Cardiac muscle cell (in vitro differentiated cells and primary cell): ENCODE measurements at regions not wholly inside any gene's neighbourhood (a gene's known extent, or its start where the extent isn't known, plus 50 kb on each side); places are given as distances from the start of the nearest gene placed in this dataset.
A peak's percentile ranks its signal among the peaks of the same experiment; 100 is the strongest.

Source experiments
- DNase-seq, 2 donors: peaks; one replicate each; pipeline versions ENCODE4 v3.0.0 to v3.0.0-alpha.2; 2010 to 2017; ENCODE audit warnings: low read depth in 1 of 2, low spot score in 1 of 2
- H3K27ac ChIP-seq: fragments of 200-600 bp; sonication (generic); 2 replicates; pipeline ENCODE4 v1.5.1; 2016
- H3K27me3 ChIP-seq: fragments of 200-600 bp; sonication (generic); 2 replicates; pipeline ENCODE4 v1.6.0; 2016; ENCODE audit warnings: control low read depth
- H3K36me3 ChIP-seq: fragments of 200-600 bp; sonication (generic); 2 replicates; pipeline ENCODE4 v1.5.1; 2016; ENCODE audit warnings: control low read depth
- H3K4me1 ChIP-seq: fragments of 200-600 bp; sonication (generic); 2 replicates; pipeline ENCODE4 v1.8.1; 2017; ENCODE audit warnings: low read depth, mild to moderate bottlenecking, mixed run types
- H3K4me3 ChIP-seq: fragments of 200-600 bp; sonication (generic); 2 replicates; pipeline ENCODE4 v1.5.1; 2016; ENCODE audit warnings: mild to moderate bottlenecking
- H3K9me3 ChIP-seq: fragments of 200-600 bp; sonication (generic); 2 replicates; pipeline ENCODE4 v1.5.1; 2017; ENCODE audit warnings: low read depth, mild to moderate bottlenecking, control low read depth
- CTCF ChIP-seq: IDR thresholded peaks from 2 replicates; pipeline ENCODE4 v1.5.1; 2012; ENCODE audit warnings: low read depth, mild to moderate bottlenecking, low read length

GRCh38 chr9:81874250-81874649 is 54.0 kb upstream of the SPATA31D4 start:
- Histone ChIP-seq H3K27me3 (peaks cover 2% of the 10 kb centered on the region), H3K4me3 (no peak overlapping the region), H3K27ac (no peak overlapping the region), H3K9me3 (no peaks in the 10 kb centered on the region), H3K36me3 (no peaks in the 10 kb centered on the region), H3K4me1 (no peaks in the 10 kb centered on the region)
- no peak for TF ChIP-seq CTCF
- DNase-seq, result no peak

DNA sequence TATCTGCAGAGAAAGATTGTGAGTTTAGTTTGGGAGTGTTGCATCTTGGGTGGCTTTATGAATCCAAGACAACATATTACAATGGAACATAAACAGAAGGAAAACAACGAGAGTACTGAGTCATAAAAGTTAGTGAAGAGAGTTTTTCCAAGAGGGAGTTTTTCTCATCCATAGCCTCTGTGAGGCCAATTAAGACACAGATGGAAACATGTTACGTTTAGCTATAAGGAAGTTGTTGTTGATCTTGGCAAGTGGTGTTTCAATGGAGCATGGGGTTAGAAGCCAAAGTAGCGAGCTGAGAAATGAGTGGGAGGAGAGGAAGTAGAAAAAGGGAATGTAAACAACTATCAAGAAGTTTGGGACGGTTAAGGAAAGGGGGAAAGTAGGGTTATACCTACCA is 53.3 kb upstream of the SPATA31D4 start:
- no peaks in the 10 kb centered on the region for H3K9me3 ChIP-seq
- peak in 1 of 2 donors; percentile 90 for DNase-seq
- TF ChIP-seq CTCF, result no peak
- H3K4me3 ChIP-seq, result no peak overlapping the region
- no peak overlapping the region for H3K27ac ChIP-seq
- H3K27me3 ChIP-seq, result peaks cover 2% of the 10 kb centered on the region
- no peaks in the 10 kb centered on the region for H3K4me1 ChIP-seq
- no peaks in the 10 kb centered on the region for H3K36me3 ChIP-seq

DNA sequence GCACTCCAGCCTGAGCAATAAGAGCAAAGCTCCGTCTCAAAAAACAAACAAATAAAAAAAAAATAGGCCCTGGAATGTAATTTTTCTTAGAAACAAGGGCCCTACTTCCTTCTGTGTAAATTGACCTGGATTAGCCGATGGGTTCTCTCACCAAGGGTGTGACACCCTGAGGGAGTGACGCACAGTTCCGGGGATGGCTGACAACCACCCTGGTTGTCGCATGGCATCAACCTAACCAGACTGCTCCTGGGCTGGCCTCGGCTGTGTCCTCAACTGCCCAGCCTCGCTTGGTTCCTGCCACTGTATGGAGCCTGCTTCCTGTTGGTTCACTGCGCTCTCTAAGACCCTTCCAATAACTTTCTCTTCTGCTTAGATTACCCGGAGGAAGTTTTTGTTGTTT is 51.2 kb upstream of the SPATA31D4 start:
- no peaks in the 10 kb centered on the region for H3K4me1 ChIP-seq
- no peaks in the 10 kb centered on the region for H3K9me3 ChIP-seq
- peaks cover 8% of the 10 kb centered on the region for H3K27me3 ChIP-seq
- H3K27ac ChIP-seq, result no peak overlapping the region
- no peak overlapping the region for H3K4me3 ChIP-seq
- H3K36me3 ChIP-seq, result no peaks in the 10 kb centered on the region
- no peak for DNase-seq
- no peak for TF ChIP-seq CTCF
